Renal cortical epithelial cell (primary cell): ENCODE measurements at regions not wholly inside any gene's neighbourhood (a gene's known extent, or its start where the extent isn't known, plus 50 kb on each side); places are given as distances from the start of the nearest gene placed in this dataset.

Experiments used
- DNase-seq: peaks from one replicate; pipeline ENCODE4 v3.0.0-alpha.2; 2011; ENCODE audit warnings: low read depth

- DNase-seq = no peak
Observed at GRCh38 chr10:128465697-128466096, 339.5 kb upstream of the MKI67 start.

- no peak for DNase-seq
Observed at GRCh38 chr10:128466831-128467371, 340.7 kb upstream of the MKI67 start.

GRCh38 chr10:128468462-128468861, 342.2 kb upstream of the MKI67 start:
- no peak for DNase-seq

- DNase-seq = no peak
Observed at GRCh38 chr10:128469515-128469914, 343.3 kb upstream of the MKI67 start.

- no peak for DNase-seq
Observed at GRCh38 chr10:128470321-128470965, 344.2 kb upstream of the MKI67 start.

GRCh38 chr10:128471151-128471550, 344.9 kb upstream of the MKI67 start:
- no peak for DNase-seq

- no peak for DNase-seq
Observed at GRCh38 chr10:128472196-128472595, 346.0 kb upstream of the MKI67 start.

GRCh38 chr10:128473396-128473795, 347.2 kb upstream of the MKI67 start:
- no peak for DNase-seq

GRCh38 chr10:128473911-128474310, 347.7 kb upstream of the MKI67 start:
- no peak for DNase-seq

GRCh38 chr10:128474571-128474970, 348.3 kb upstream of the MKI67 start:
- DNase-seq = no peak

- no peak for DNase-seq
Observed at GRCh38 chr10:128475686-128476367, 349.6 kb upstream of the MKI67 start.

- DNase-seq = no peak
Observed at GRCh38 chr10:128476368-128476725, 350.1 kb upstream of the MKI67 start.

GRCh38 chr10:128476845-128477244, 350.6 kb upstream of the MKI67 start:
- DNase-seq = no peak

GRCh38 chr10:128480601-128481000, 354.4 kb upstream of the MKI67 start:
- no peak for DNase-seq

GRCh38 chr10:128481152-128481840, 355.1 kb upstream of the MKI67 start:
- no peak for DNase-seq

- no peak for DNase-seq
Observed at GRCh38 chr10:128482052-128482451, 355.8 kb upstream of the MKI67 start.

- no peak for DNase-seq
Observed at GRCh38 chr10:128483216-128483615, 357.0 kb upstream of the MKI67 start.

- no peak for DNase-seq
Observed at GRCh38 chr10:128484041-128484440, 357.8 kb upstream of the MKI67 start.

- no peak for DNase-seq
Observed at GRCh38 chr10:128485701-128486235, 359.5 kb upstream of the MKI67 start.

GRCh38 chr10:128487517-128487916, 361.3 kb upstream of the MKI67 start:
- no peak for DNase-seq

- DNase-seq = no peak
Observed at GRCh38 chr10:128489324-128490247, 363.4 kb upstream of the MKI67 start.

- DNase-seq = no peak
Observed at GRCh38 chr10:128491686-128492085, 365.5 kb upstream of the MKI67 start.
